ENCODE measurements at regions not wholly inside any gene's neighbourhood (a gene's known extent, or its start where the extent isn't known, plus 50 kb on each side); places are given as distances from the start of the nearest gene placed in this dataset.

GRCh38 chr2:62361964-62362363 lies 144.0 kb downstream of the TMEM17 start:
- TF ChIP-seq POLR2A (IDR thresholded peaks at IDR 0.05) = no peak
- TF ChIP-seq, protein P1, sequence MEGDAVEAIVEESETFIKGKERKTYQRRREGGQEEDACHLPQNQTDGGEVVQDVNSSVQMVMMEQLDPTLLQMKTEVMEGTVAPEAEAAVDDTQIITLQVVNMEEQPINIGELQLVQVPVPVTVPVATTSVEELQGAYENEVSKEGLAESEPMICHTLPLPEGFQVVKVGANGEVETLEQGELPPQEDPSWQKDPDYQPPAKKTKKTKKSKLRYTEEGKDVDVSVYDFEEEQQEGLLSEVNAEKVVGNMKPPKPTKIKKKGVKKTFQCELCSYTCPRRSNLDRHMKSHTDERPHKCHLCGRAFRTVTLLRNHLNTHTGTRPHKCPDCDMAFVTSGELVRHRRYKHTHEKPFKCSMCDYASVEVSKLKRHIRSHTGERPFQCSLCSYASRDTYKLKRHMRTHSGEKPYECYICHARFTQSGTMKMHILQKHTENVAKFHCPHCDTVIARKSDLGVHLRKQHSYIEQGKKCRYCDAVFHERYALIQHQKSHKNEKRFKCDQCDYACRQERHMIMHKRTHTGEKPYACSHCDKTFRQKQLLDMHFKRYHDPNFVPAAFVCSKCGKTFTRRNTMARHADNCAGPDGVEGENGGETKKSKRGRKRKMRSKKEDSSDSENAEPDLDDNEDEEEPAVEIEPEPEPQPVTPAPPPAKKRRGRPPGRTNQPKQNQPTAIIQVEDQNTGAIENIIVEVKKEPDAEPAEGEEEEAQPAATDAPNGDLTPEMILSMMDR (IDR thresholded peaks at IDR 0.05 in 4 of 5, conservative IDR thresholded peaks at IDR 0.05 in 1 of 5) = no peak

All from gastrocnemius medialis (tissue), 4 donors.